Ovary (tissue), 3 donors: ENCODE measurements at regions not wholly inside any gene's neighbourhood (a gene's known extent, or its start where the extent isn't known, plus 50 kb on each side); places are given as distances from the start of the nearest gene placed in this dataset.

Source experiments
- CTCF ChIP-seq, 3 donors: fragments of 450-650 bp in 2 of 3; fragments of 200-600 bp in 1 of 3; IDR thresholded peaks; one replicate each; pipeline versions ENCODE4 v1.5.1 to v1.8.0; 2016 to 2022; ENCODE audit warnings: antibody characterized with exemption in 3 of 3, mild to moderate bottlenecking in 1 of 3
- EP300 ChIP-seq: sonication (generic); formaldehyde crosslinking; IDR thresholded peaks from one replicate; pipeline ENCODE4 v1.6.1; 2017; ENCODE audit warnings: antibody characterized with exemption
- POLR2A ChIP-seq: fragments of 450-650 bp; IDR thresholded peaks from one replicate; pipeline ENCODE4 v1.6.1; 2017; ENCODE audit warnings: antibody characterized with exemption, mild to moderate bottlenecking, moderate library complexity
- donor health status: DM: no; HTN: no; CAD: no.

GRCh38 chr4:64715741-64716140 is 306.5 kb upstream of the TECRL start:
- no peak for TF ChIP-seq CTCF (IDR thresholded peaks at IDR 0.05)
- TF ChIP-seq POLR2A = no peak
- no peak for TF ChIP-seq EP300
